Activated CD8-positive, alpha-beta T cell treated with anti-CD3 and anti-CD28 coated beads for 36 hours (primary cell): ENCODE measurements at regions not wholly inside any gene's neighbourhood (a gene's known extent, or its start where the extent isn't known, plus 50 kb on each side); places are given as distances from the start of the nearest gene placed in this dataset.

Experiments used
- ATAC-seq: fragments of 200-7000 bp; cut with Tn5 transposase; one replicate; pipeline ENCODE4 v1.10.0; 2021; ENCODE audit warnings: mild to moderate bottlenecking, moderate library complexity
- CTCF ChIA-PET: fragments of 350-600 bp; sonication (Branson Sonifier 250); formaldehyde crosslinking; loops from one replicate; lab custom pipeline; 2021; ENCODE audit warnings: antibody characterized with exemption; lab: Charles Lee
- POLR2A ChIA-PET: fragments of 350-600 bp; sonication (Branson Sonifier 250); formaldehyde crosslinking; loops from one replicate; lab custom pipeline; 2021; ENCODE audit warnings: antibody characterized with exemption; lab: Charles Lee
- DNase-seq: peaks from one replicate; pipeline ENCODE4 v3.0.0-alpha.2; 2020
- H3K27ac Mint-ChIP-seq: one replicate; pipeline ENCODE4 v1.8.0; 2021; ENCODE audit warnings: mild to moderate bottlenecking, mixed read lengths
- H3K27me3 Mint-ChIP-seq: one replicate; pipeline ENCODE4 v1.8.0; 2021; ENCODE audit warnings: mixed read lengths
- H3K36me3 Mint-ChIP-seq: one replicate; pipeline ENCODE4 v1.8.0; 2021; ENCODE audit warnings: low read depth, mixed read lengths
- H3K4me1 Mint-ChIP-seq: one replicate; pipeline ENCODE4 v1.8.0; 2021; ENCODE audit warnings: low read depth, mixed read lengths
- H3K4me3 Mint-ChIP-seq: one replicate; pipeline ENCODE4 v1.8.0; 2021; ENCODE audit warnings: mild to moderate bottlenecking, moderate library complexity, mixed read lengths
- H3K9me3 Mint-ChIP-seq: one replicate; pipeline ENCODE4 v1.8.0; 2021; ENCODE audit warnings: mixed read lengths
- CTCF ChIP-seq: fragments of 200-600 bp; IDR thresholded peaks from one replicate; pipeline ENCODE4 v1.8.0; 2022; ENCODE audit warnings: antibody characterized with exemption, mild to moderate bottlenecking
- intact Hi-C: fragments of 100-400 bp; cut with micrococcal nuclease; formaldehyde crosslinking; loops from one replicate; pipeline ENCODE4 v1.10.0; 2022

- ChIA-PET POLR2A (no interaction called here), CTCF (interaction anchor here (0.9 to 1.4 kb wide), 2 partner anchors 21 to 134 kb away, joined by 3 read pairs; no protein-coding TSS in a partner anchor)
- peaks cover 15% of the 10 kb centered on the region for H3K27me3 Mint-ChIP-seq
- intact Hi-C loops = no loop called here
- DNase-seq (no peak), ATAC-seq (no peak)
- no peaks in the 10 kb centered on the region for H3K36me3 Mint-ChIP-seq
- no peak overlapping the region for H3K4me3 Mint-ChIP-seq
- no peaks in the 10 kb centered on the region for H3K9me3 Mint-ChIP-seq
- no peak for TF ChIP-seq CTCF
- no peaks in the 10 kb centered on the region for H3K4me1 Mint-ChIP-seq
- H3K27ac Mint-ChIP-seq = no peak overlapping the region
Measured at GRCh38 chr1:29772584-29773100, 536.3 kb downstream of the PTPRU start.

DNA sequence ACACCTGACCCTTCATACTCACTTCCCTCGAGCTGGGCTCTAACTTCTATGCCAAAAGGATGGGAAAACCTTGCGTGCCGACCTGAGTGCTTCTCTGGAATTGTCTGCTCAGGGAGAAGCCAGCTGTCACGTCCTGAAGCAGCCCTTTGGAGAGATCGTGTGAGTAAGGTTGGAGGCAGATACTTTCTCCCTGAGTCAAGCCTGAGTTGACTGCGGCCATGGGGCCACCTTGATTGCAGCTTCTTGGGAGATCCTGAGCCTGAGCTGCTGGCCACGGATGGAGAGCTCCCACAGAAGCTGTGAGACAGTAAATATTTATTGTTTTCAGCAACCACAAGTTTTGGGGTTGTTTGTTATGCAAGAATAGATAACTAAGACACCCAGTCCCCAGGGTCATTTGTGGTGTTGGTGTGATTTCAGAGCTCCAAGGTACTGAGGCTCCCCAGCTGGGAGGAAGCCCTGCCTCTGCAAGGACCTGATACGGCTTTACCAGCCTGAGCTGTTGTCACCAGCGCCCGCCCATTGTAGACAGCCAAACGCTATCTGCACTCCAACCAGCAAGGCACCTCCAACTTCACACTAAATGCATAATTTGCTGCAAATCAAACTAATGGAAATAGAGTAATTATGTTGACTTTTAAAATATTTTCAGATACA lies 531.6 kb downstream of the PTPRU start:
- TF ChIP-seq CTCF = no peak
- no peak overlapping the region for H3K4me3 Mint-ChIP-seq
- intact Hi-C loops = no loop called here
- H3K27me3 Mint-ChIP-seq = peaks cover 19% of the 10 kb centered on the region
- H3K36me3 Mint-ChIP-seq = no peaks in the 10 kb centered on the region
- ATAC-seq (no peak), DNase-seq (no peak)
- no peak overlapping the region for H3K27ac Mint-ChIP-seq
- POLR2A ChIA-PET = no interaction called here
- H3K4me1 Mint-ChIP-seq = no peaks in the 10 kb centered on the region
- H3K9me3 Mint-ChIP-seq = no peaks in the 10 kb centered on the region
- CTCF ChIA-PET = no interaction called here

DNA sequence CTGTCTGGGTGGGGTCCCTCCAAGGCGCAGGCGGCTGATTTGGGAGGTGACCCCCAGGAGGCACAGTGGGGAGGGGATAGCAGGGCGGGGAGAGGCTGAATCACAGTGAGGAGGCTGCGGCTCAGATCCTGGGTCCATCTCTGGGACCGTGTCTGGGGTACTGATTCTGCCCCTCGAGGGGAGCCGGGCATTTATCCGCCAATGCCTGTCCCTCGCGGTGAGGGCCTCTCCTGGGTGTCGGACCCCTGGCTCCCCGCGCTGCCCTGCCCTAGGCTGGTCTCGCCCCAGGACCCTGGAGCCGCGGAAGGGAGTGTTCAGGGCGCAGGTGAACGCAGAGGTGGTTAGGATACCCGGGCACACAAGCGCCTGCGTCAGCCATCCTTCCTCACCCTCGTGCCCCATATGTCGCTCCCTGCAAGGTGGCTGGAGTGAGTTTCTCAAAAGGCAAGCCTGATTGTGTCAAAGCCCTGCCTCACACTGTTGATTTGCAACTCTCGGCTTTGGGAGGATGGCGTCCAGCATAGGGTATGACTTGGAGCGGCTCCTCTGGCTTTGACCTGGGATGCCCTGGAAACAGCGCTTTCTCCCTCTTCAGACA lies 530.9 kb downstream of the PTPRU start:
- no peak for TF ChIP-seq CTCF
- CTCF ChIA-PET = no interaction called here
- intact Hi-C loops = no loop called here

GRCh38 chr1:29762635-29763034 lies 526.3 kb downstream of the PTPRU start:
- no peaks in the 10 kb centered on the region for H3K36me3 Mint-ChIP-seq
- no peaks in the 10 kb centered on the region for H3K4me1 Mint-ChIP-seq
- H3K9me3 Mint-ChIP-seq = no peaks in the 10 kb centered on the region
- H3K4me3 Mint-ChIP-seq = no peak overlapping the region
- no peak overlapping the region for H3K27ac Mint-ChIP-seq
- ChIA-PET CTCF (no interaction called here), POLR2A (no interaction called here)
- no peak for DNase-seq
- intact Hi-C loops = no loop called here
- TF ChIP-seq CTCF = no peak
- ATAC-seq = no peak
- peaks cover 19% of the 10 kb centered on the region for H3K27me3 Mint-ChIP-seq

More for the DNA sequence above, 530.9 kb downstream of the PTPRU start:
- POLR2A ChIA-PET = no interaction called here
- ATAC-seq (no peak), DNase-seq (no peak)
- Mint-ChIP-seq H3K36me3 (no peaks in the 10 kb centered on the region), H3K27me3 (peaks cover 19% of the 10 kb centered on the region), H3K27ac (no peak overlapping the region), H3K4me3 (no peak overlapping the region), H3K4me1 (no peaks in the 10 kb centered on the region), H3K9me3 (no peaks in the 10 kb centered on the region)

- Mint-ChIP-seq H3K36me3 (no peaks in the 10 kb centered on the region), H3K9me3 (no peaks in the 10 kb centered on the region), H3K4me1 (no peaks in the 10 kb centered on the region), H3K4me3 (no peak overlapping the region), H3K27me3 (peaks cover 12% of the 10 kb centered on the region), H3K27ac (no peak overlapping the region)
- ChIA-PET POLR2A (no interaction called here), CTCF (no interaction called here)
- no peak for TF ChIP-seq CTCF
- intact Hi-C loops = no loop called here
- ATAC-seq (no peak), DNase-seq (no peak)
Measured at GRCh38 chr1:29761159-29761928, 525.0 kb downstream of the PTPRU start.
